Activated naive CD4-positive, alpha-beta T cell treated with anti-CD3 and anti-CD28 coated beads, Interleukin-2, amount 50 U/mL, for 24 hours (primary cell): ENCODE measurements at regions not wholly inside any gene's neighbourhood (a gene's known extent, or its start where the extent isn't known, plus 50 kb on each side); places are given as distances from the start of the nearest gene placed in this dataset.

Experiments
- H3K27ac Mint-ChIP-seq: one replicate; pipeline ENCODE4 v1.8.0; 2021; ENCODE audit warnings: mild to moderate bottlenecking, mixed read lengths
- H3K27me3 Mint-ChIP-seq: one replicate; pipeline ENCODE4 v1.8.0; 2021; ENCODE audit warnings: mixed read lengths
- H3K36me3 Mint-ChIP-seq: one replicate; pipeline ENCODE4 v1.8.0; 2021; ENCODE audit warnings: mixed read lengths
- H3K4me1 Mint-ChIP-seq: one replicate; pipeline ENCODE4 v1.8.0; 2021; ENCODE audit warnings: mixed read lengths
- H3K4me3 Mint-ChIP-seq: one replicate; pipeline ENCODE4 v1.8.0; 2021; ENCODE audit warnings: mild to moderate bottlenecking, mixed read lengths
- H3K9me3 Mint-ChIP-seq: one replicate; pipeline ENCODE4 v1.8.0; 2021; ENCODE audit warnings: mixed read lengths

- Mint-ChIP-seq H3K4me1 (peaks cover 4% of the 10 kb centered on the region), H3K36me3 (peaks cover 1% of the 10 kb centered on the region), H3K27me3 (peaks cover 3% of the 10 kb centered on the region), H3K27ac (no peak overlapping the region), H3K9me3 (peaks cover 6% of the 10 kb centered on the region), H3K4me3 (no peak overlapping the region)
These were observed 153.9 kb upstream of the NDUFV2 start for GRCh38 chr18:8948471-8949149.

GRCh38 chr18:8949206-8949605 lies 153.3 kb upstream of the NDUFV2 start:
- peaks cover 1% of the 10 kb centered on the region for H3K36me3 Mint-ChIP-seq
- no peak overlapping the region for H3K27ac Mint-ChIP-seq
- peaks cover 6% of the 10 kb centered on the region for H3K9me3 Mint-ChIP-seq
- H3K4me3 Mint-ChIP-seq, result no peak overlapping the region
- H3K4me1 Mint-ChIP-seq, result peaks cover 4% of the 10 kb centered on the region
- peaks cover 3% of the 10 kb centered on the region for H3K27me3 Mint-ChIP-seq

DNA sequence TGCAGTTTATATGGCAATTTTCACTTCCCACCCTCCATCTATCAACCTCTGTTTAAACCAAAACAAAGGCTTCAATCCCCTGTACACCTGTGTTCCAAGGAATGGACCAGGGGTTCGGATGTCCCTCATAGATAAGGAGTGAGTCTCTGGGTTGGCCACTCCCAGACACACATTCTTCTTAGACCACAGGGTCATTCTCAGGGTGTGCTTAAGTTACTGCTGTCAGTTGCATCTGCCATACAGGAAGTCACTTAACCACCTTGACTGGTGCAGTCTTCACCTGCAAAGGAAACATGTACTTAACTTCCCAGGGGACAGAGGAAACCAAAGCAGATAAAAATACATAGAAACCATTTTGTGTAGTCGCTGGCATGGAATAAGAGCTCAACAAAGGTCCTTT lies 151.0 kb upstream of the NDUFV2 start:
- Mint-ChIP-seq H3K27me3 (peaks cover 5% of the 10 kb centered on the region), H3K27ac (no peak overlapping the region), H3K4me1 (peaks cover 4% of the 10 kb centered on the region), H3K36me3 (no peaks in the 10 kb centered on the region), H3K9me3 (peaks cover 2% of the 10 kb centered on the region), H3K4me3 (no peak overlapping the region)

DNA sequence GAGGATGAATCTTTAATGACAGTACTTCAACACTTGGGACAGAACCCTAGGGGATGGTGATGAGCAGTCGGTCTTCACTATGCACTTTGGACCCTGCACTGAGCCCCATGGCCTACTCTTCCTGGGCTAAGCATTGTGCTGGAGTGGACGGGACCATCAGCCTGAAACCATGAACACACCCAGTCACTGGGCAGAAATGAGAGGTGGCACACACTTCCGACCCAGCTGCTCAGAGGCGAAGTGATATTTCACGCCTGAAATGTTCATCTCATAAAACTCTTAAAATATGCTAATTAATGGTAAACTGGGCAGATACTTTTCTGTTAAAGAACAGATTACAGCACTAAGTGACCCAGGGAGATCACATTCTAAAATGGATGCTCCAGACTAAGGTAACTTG lies 150.3 kb upstream of the NDUFV2 start:
- H3K27ac Mint-ChIP-seq, result no peak overlapping the region
- H3K9me3 Mint-ChIP-seq, result no peaks in the 10 kb centered on the region
- H3K27me3 Mint-ChIP-seq, result peaks cover 7% of the 10 kb centered on the region
- peaks cover 4% of the 10 kb centered on the region for H3K4me1 Mint-ChIP-seq
- H3K36me3 Mint-ChIP-seq, result no peaks in the 10 kb centered on the region
- no peak overlapping the region for H3K4me3 Mint-ChIP-seq

DNA sequence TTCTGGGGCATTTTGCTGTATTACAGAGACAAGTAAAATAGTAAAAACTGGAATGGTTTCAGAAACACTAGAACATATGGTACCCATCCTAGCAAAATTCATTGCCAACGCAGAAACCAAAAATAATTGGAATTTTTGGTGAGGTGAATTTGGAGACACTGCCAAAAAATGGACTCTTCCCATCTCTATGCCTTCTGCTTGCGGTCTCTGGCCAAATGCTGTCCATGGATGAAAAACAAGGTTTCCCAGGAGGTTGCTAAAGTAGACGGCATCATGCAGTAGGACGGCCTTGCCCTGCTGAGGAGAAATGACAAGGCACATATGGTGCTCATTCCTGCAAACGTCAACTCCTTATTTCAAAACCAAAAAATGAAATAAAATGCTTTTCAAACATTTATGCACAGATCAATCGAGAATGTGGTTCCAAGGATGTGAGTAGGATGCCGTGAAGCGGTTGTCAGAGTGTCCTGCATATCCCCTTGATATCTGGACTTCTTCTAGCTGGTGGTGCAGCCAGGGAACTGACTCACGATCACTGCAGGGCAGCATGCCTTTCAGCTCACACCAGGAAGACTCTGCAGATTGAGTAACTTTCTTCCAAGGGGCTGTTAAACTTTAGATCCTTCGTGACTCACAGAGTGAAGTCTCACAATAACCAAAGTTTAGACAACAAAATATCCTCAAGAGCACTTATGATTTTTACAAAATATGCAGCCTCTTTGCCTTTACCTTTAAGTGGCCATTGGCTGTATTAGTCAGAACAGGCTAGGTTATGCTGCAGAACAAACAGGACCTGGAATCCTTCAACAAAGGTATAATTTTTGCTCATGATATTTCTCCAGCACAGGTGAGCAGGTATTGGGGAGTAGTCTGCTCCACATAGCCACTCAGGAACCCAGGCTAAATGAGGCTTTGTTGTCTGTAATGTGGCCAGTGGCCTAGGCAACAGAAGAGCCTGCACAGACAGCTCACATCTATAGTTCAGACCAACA lies 149.4 kb upstream of the NDUFV2 start:
- Mint-ChIP-seq H3K27me3 (peaks cover 5% of the 10 kb centered on the region), H3K27ac (no peak overlapping the region), H3K4me3 (no peak overlapping the region)

GRCh38 chr18:8957731-8958130 lies 144.8 kb upstream of the NDUFV2 start:
- Mint-ChIP-seq H3K9me3 (no peaks in the 10 kb centered on the region), H3K36me3 (no peaks in the 10 kb centered on the region), H3K4me1 (no peaks in the 10 kb centered on the region), H3K4me3 (no peak overlapping the region), H3K27me3 (peaks cover 8% of the 10 kb centered on the region), H3K27ac (no peak overlapping the region)

More for the DNA sequence above, 149.4 kb upstream of the NDUFV2 start:
- no peaks in the 10 kb centered on the region for H3K36me3 Mint-ChIP-seq
- peaks cover 4% of the 10 kb centered on the region for H3K4me1 Mint-ChIP-seq
- no peaks in the 10 kb centered on the region for H3K9me3 Mint-ChIP-seq

DNA sequence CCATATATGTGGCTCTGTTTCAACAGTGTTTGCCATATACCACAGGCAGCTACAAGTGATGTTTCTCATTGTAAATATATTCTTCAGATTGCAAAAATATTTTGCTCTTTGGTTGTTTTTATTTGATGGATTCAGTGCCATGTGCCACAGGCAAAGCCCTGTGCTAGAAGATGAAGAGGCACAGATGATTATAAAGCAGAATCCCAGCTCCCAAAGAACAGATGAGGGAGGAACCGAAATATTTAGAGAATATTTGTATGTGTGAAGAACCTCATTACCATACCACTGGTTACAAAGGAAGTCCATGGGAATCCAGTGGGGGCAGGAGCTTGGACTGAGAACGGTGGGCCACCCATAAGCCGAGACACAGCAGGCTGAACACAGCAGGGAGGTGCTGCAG lies 143.8 kb upstream of the NDUFV2 start:
- Mint-ChIP-seq H3K4me3 (no peak overlapping the region), H3K27me3 (peaks cover 8% of the 10 kb centered on the region), H3K9me3 (no peaks in the 10 kb centered on the region)

GRCh38 chr18:8959551-8960135 lies 142.9 kb upstream of the NDUFV2 start:
- Mint-ChIP-seq H3K4me3 (no peak overlapping the region), H3K9me3 (no peaks in the 10 kb centered on the region), H3K27ac (no peak overlapping the region), H3K4me1 (no peaks in the 10 kb centered on the region), H3K36me3 (no peaks in the 10 kb centered on the region), H3K27me3 (peaks cover 8% of the 10 kb centered on the region)

More for the DNA sequence above, 143.8 kb upstream of the NDUFV2 start:
- no peaks in the 10 kb centered on the region for H3K4me1 Mint-ChIP-seq
- no peaks in the 10 kb centered on the region for H3K36me3 Mint-ChIP-seq
- no peak overlapping the region for H3K27ac Mint-ChIP-seq

DNA sequence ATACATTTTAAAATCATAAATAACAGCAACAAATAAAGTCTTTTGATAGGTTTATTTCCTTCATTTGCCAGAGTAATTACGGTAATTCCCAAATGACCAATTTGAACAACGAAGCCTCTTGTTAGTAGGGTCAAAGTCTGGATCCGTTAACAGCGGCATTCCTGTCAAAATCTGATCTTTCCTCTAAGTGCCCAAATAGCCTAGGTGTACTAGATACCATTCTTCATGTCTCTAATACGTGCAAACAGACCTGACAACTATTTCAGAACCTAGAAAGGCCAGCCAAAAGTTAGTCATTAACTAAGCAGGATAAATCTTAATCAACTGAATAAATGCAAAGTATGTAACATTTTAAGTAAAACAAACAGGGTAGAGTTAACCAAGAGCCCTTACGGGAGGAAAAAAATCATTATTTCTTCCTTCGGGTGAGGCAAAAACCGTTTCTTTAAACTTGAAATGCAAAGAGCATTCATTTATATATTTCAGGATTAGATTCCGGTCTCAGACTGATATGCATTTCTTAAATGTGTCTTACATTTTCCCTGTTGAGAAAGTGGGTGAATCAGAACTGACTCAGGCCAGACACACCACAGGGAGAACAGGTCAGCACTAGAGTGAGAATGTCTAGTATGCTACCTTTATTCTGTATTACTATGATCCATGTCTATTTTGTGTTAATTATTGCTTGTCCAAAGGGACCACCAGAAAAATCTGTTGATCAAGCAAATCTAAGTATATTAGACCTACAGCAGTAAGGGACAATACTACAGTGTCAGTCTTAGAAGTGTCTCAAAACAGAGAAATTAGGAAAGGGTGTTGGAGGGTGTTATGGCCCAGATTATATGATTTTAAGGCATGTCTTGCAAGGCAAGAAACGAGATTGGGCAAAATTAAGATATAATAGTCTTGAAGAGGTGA lies 141.5 kb upstream of the NDUFV2 start:
- peaks cover 8% of the 10 kb centered on the region for H3K27me3 Mint-ChIP-seq
- H3K9me3 Mint-ChIP-seq, result no peaks in the 10 kb centered on the region
- no peak overlapping the region for H3K4me3 Mint-ChIP-seq
- H3K27ac Mint-ChIP-seq, result no peak overlapping the region
- no peaks in the 10 kb centered on the region for H3K4me1 Mint-ChIP-seq
- no peaks in the 10 kb centered on the region for H3K36me3 Mint-ChIP-seq

GRCh38 chr18:8962192-8962779 lies 140.2 kb upstream of the NDUFV2 start:
- no peaks in the 10 kb centered on the region for H3K9me3 Mint-ChIP-seq
- no peak overlapping the region for H3K27ac Mint-ChIP-seq
- peaks cover 4% of the 10 kb centered on the region for H3K27me3 Mint-ChIP-seq
- no peak overlapping the region for H3K4me3 Mint-ChIP-seq
- H3K4me1 Mint-ChIP-seq, result no peaks in the 10 kb centered on the region
- H3K36me3 Mint-ChIP-seq, result no peaks in the 10 kb centered on the region

- no peaks in the 10 kb centered on the region for H3K4me1 Mint-ChIP-seq
- H3K4me3 Mint-ChIP-seq, result no peak overlapping the region
- peaks cover 4% of the 10 kb centered on the region for H3K27me3 Mint-ChIP-seq
- no peaks in the 10 kb centered on the region for H3K9me3 Mint-ChIP-seq
- H3K27ac Mint-ChIP-seq, result no peak overlapping the region
- H3K36me3 Mint-ChIP-seq, result no peaks in the 10 kb centered on the region
These were observed 139.5 kb upstream of the NDUFV2 start for GRCh38 chr18:8962855-8963635.

DNA sequence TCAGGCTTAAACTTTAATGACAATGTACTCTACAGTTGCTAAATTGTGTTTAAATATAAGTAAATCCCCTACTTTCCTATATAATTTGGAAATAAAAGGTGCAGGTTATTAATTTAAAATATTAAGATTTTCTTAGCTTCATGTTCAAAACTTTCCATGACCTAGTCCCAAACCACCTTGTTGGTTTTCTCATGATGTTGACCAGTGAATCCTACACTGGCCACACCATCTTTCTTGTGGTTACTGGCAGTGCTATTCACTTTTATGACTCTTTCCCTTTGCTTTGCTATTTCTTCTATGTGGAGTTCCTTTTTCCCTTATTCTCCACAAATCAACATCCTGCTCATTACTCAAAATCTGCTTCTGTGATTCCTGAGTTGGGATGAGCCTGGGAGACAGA lies 138.6 kb upstream of the NDUFV2 start:
- H3K27me3 Mint-ChIP-seq, result peaks cover 2% of the 10 kb centered on the region
- no peak overlapping the region for H3K27ac Mint-ChIP-seq
- H3K4me3 Mint-ChIP-seq, result no peak overlapping the region
- H3K4me1 Mint-ChIP-seq, result no peaks in the 10 kb centered on the region
- no peaks in the 10 kb centered on the region for H3K9me3 Mint-ChIP-seq
- no peaks in the 10 kb centered on the region for H3K36me3 Mint-ChIP-seq

DNA sequence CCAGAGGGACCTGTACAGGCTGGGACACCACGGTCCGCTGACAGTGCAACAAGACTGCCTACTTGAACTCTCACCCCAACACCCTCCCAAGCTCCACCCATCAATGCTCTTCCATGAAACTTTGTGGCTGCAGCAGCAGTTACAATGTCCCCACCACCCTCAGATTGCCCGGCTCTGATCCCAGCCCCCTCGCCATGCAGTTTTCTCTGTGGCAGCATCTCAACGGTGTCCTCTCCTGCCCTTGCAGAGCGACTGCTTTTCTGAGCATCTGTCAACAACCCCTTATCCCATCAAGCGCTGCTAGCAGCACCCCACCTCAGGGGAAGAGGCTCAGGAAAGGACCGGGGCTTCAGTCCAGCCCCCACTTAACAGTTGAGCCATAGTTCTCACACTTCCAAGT lies 137.1 kb upstream of the NDUFV2 start:
- Mint-ChIP-seq H3K27me3 (no peaks in the 10 kb centered on the region), H3K4me3 (no peak overlapping the region), H3K9me3 (no peaks in the 10 kb centered on the region), H3K36me3 (no peaks in the 10 kb centered on the region), H3K4me1 (no peaks in the 10 kb centered on the region), H3K27ac (no peak overlapping the region)

- Mint-ChIP-seq H3K9me3 (no peaks in the 10 kb centered on the region), H3K27ac (no peak overlapping the region), H3K4me1 (no peaks in the 10 kb centered on the region), H3K36me3 (no peaks in the 10 kb centered on the region), H3K27me3 (no peaks in the 10 kb centered on the region), H3K4me3 (no peak overlapping the region)
These were observed 135.7 kb upstream of the NDUFV2 start for GRCh38 chr18:8966821-8967220.
